ENCODE measurements at regions not wholly inside any gene's neighbourhood (a gene's known extent, or its start where the extent isn't known, plus 50 kb on each side); places are given as distances from the start of the nearest gene placed in this dataset.

- H3K4me2 ChIP-seq (ENCODE audit: insufficient read depth, low read length) = no peak overlapping the region
- H3K79me2 ChIP-seq (ENCODE audit: control insufficient read depth, insufficient read depth, low read length) = no peaks in the 10 kb centered on the region
- in situ Hi-C loops (cut with MboI) (no loop called here), intact Hi-C loops (cut with micrococcal nuclease) (no loop called here)
- no peak overlapping the region for H3K27ac ChIP-seq (ENCODE audit: extremely low read depth, low read depth, low read length)
- no peaks in the 10 kb centered on the region for H3K9me1 ChIP-seq (ENCODE audit: control insufficient read depth, insufficient read depth, low read length)
- DNase-seq (ENCODE audit: extremely low read depth in 1 of 4, low spot score in 3 of 4) (no peak), FAIRE-seq (no peak), ATAC-seq (no peak)
- TF ChIP-seq MAX (CRISPR knock-in tag; IDR thresholded peaks at IDR 0.05) = no peak
- H2AFZ ChIP-seq (ENCODE audit: low read depth, low read length) = no peak overlapping the region
- H3K4me1 ChIP-seq (replicated peaks in 1 of 2; ENCODE audit: control insufficient read depth in 2 of 2, insufficient read depth in 2 of 2, low read length in 2 of 2) = no peaks in the 10 kb centered on the region
- no peaks in the 10 kb centered on the region for H4K20me1 ChIP-seq (replicated peaks; ENCODE audit: control insufficient read depth, insufficient read depth, low read length)
- CTCF ChIA-PET (ENCODE audit: low intra/inter-chr PET ratio) = no interaction called here
- POLR2A ChIA-PET = interaction anchor here (1.0 to 1.7 kb wide), 2 partner anchors 9 to 29 kb away, joined by 3 read pairs; no protein-coding TSS in a partner anchor
- no TSS peak for BruUV-seq (replicated peaks)
- H3K27me3 ChIP-seq (ENCODE audit: control insufficient read depth in 2 of 2, insufficient read depth in 2 of 2, low read length in 2 of 2) = no peaks in the 10 kb centered on the region
- no peak overlapping the region for H3K9ac ChIP-seq (ENCODE audit: insufficient read depth in 1 of 2, low read depth in 2 of 2, low read length in 2 of 2)
- no peaks in the 10 kb centered on the region for H3K36me3 ChIP-seq (ENCODE audit: control insufficient read depth, insufficient read depth, low read length)
- H3K9me3 ChIP-seq (replicated peaks; ENCODE audit: control insufficient read depth, insufficient read depth, low read depth, low read length) = no peaks in the 10 kb centered on the region
- no peak overlapping the region for H3K4me3 ChIP-seq
- WGBS (ENCODE audit: insufficient coverage, low coverage, missing lambda C conversion rate) = 2% methylated on average over 5 of the region's 5 CpGs
Observed at GRCh38 chr13:42412812-42413483, 141.0 kb downstream of the AKAP11 start.

GRCh38 chr13:42413484-42413815 is 141.5 kb downstream of the AKAP11 start:
- Histone ChIP-seq H3K79me2 (ENCODE audit: control insufficient read depth, insufficient read depth, low read length) (no peaks in the 10 kb centered on the region), H3K27me3 (ENCODE audit: control insufficient read depth in 2 of 2, insufficient read depth in 2 of 2, low read length in 2 of 2) (no peaks in the 10 kb centered on the region), H3K9me1 (ENCODE audit: control insufficient read depth, insufficient read depth, low read length) (no peaks in the 10 kb centered on the region), H3K36me3 (ENCODE audit: control insufficient read depth, insufficient read depth, low read length) (no peaks in the 10 kb centered on the region), H3K9ac (ENCODE audit: insufficient read depth in 1 of 2, low read depth in 2 of 2, low read length in 2 of 2) (no peak overlapping the region), H3K9me3 (replicated peaks; ENCODE audit: control insufficient read depth, insufficient read depth, low read depth, low read length) (no peaks in the 10 kb centered on the region), H3K4me3 (no peak overlapping the region), H3K27ac (ENCODE audit: extremely low read depth, low read depth, low read length) (no peak overlapping the region), H3K4me1 (replicated peaks in 1 of 2; ENCODE audit: control insufficient read depth in 2 of 2, insufficient read depth in 2 of 2, low read length in 2 of 2) (no peaks in the 10 kb centered on the region), H3K4me2 (ENCODE audit: insufficient read depth, low read length) (no peak overlapping the region), H4K20me1 (replicated peaks; ENCODE audit: control insufficient read depth, insufficient read depth, low read length) (no peaks in the 10 kb centered on the region), H2AFZ (ENCODE audit: low read depth, low read length) (no peak overlapping the region)
- no peak for ATAC-seq
- BruUV-seq (replicated peaks) = no TSS peak
- FAIRE-seq = no peak
- in situ Hi-C loops (cut with MboI) (no loop called here), intact Hi-C loops (cut with micrococcal nuclease) (no loop called here)
- DNase-seq (ENCODE audit: extremely low read depth in 1 of 4, low spot score in 3 of 4) = no peak
- 0% methylated on average over 3 of the region's 3 CpGs for WGBS (ENCODE audit: insufficient coverage, low coverage, missing lambda C conversion rate)
- CTCF ChIA-PET (ENCODE audit: low intra/inter-chr PET ratio) = no interaction called here
- POLR2A ChIA-PET = interaction anchor here (1.0 to 1.7 kb wide), 2 partner anchors 10 to 29 kb away, joined by 3 read pairs; no protein-coding TSS in a partner anchor
- TF ChIP-seq ZNF274 (IDR thresholded peaks at IDR 0.05; ENCODE audit: borderline replicate concordance, low read depth, low read length) (no peak), ZNF311 (CRISPR knock-in tag; IDR thresholded peaks at IDR 0.05) (no peak), ZNF583 (CRISPR knock-in tag; IDR thresholded peaks at IDR 0.05) (no peak), ETV6 (IDR thresholded peaks at IDR 0.05; ENCODE audit: borderline replicate concordance in 1 of 2, low read depth in 2 of 2, low read length in 1 of 2) (no peak), ETV6 (CRISPR knock-in tag; IDR thresholded peaks at IDR 0.05; ENCODE audit: borderline replicate concordance) (no peak), CTCF (IDR thresholded peaks at IDR 0.05 in 2 of 3, conservative IDR thresholded peaks at IDR 0.05 in 1 of 3; ENCODE audit: insufficient read depth in 2 of 3, low read depth in 1 of 3, low read length in 3 of 3) (no peak), SIRT6 (IDR thresholded peaks at IDR 0.05; ENCODE audit: low read depth, low read length) (no peak), PKNOX1 (IDR thresholded peaks at IDR 0.05) (no peak)

All from K562 (cell line).